OCI-LY7 (cell line): ENCODE measurements at regions not wholly inside any gene's neighbourhood (a gene's known extent, or its start where the extent isn't known, plus 50 kb on each side); places are given as distances from the start of the nearest gene placed in this dataset.

Experiments
- BruUV-seq: library from RNA; stranded (reverse); fragments of 400-500 nt; replicated peaks from 2 replicates; lab custom pipeline; 2021; lab: Mats Ljungman, UMichigan
- CTCF ChIA-PET: fragments of 300-600 bp; sonication (Branson Sonifier 250); formaldehyde crosslinking; loops from one replicate; lab custom pipeline; 2022; ENCODE audit warnings: antibody characterized with exemption; ENCODE audit not compliant: unreplicated experiment; lab: Charles Lee
- POLR2A ChIA-PET: fragments of 300-600 bp; sonication (Branson Sonifier 250); formaldehyde crosslinking; loops from one replicate; lab custom pipeline; 2022; ENCODE audit warnings: antibody characterized with exemption; lab: Charles Lee
- DNase-seq: peaks from one replicate; pipeline ENCODE4 v3.0.0-alpha.2; 2015; ENCODE audit warnings: low spot score
- H2AFZ ChIP-seq: fragments of 200-600 bp; sonication (generic), shearing (Covaris generic); 2 replicates; pipeline ENCODE4 v1.6.1; 2014; ENCODE audit warnings: mild to moderate bottlenecking, antibody characterized with exemption, low read length, moderate library complexity
- H3K27ac ChIP-seq: fragments of 200-600 bp; sonication (generic); 2 replicates; pipeline ENCODE4 v1.5.1; 2014; ENCODE audit warnings: mixed run types, low read depth, mild to moderate bottlenecking, moderate library complexity, low read length, inconsistent platforms; ENCODE audit not compliant: poor library complexity, severe bottlenecking
- H3K36me3 ChIP-seq: fragments of 200-600 bp; sonication (generic); 2 replicates; pipeline ENCODE4 v1.6.1; 2014; ENCODE audit warnings: mild to moderate bottlenecking, antibody characterized with exemption, low read length, moderate library complexity, mixed read lengths; ENCODE audit not compliant: insufficient read depth
- H3K4me1 ChIP-seq: fragments of 200-600 bp; sonication (generic); 2 replicates; pipeline ENCODE4 v1.5.1; 2014; ENCODE audit warnings: mild to moderate bottlenecking, low read length; ENCODE audit not compliant: insufficient read depth, poor library complexity, severe bottlenecking
- H3K4me2 ChIP-seq: fragments of 200-600 bp; sonication (generic); 2 replicates; pipeline ENCODE4 v1.6.1; 2014; ENCODE audit warnings: mild to moderate bottlenecking, low read length
- H3K4me3 ChIP-seq: fragments of 200-600 bp; sonication (generic); 2 replicates; pipeline ENCODE4 v1.5.1; 2014; ENCODE audit warnings: mild to moderate bottlenecking, low read depth, low read length; ENCODE audit not compliant: poor library complexity, severe bottlenecking
- H3K79me2 ChIP-seq: fragments of 200-600 bp; sonication (generic); 2 replicates; pipeline ENCODE4 v1.6.1; 2016; ENCODE audit warnings: low read depth, mild to moderate bottlenecking, low read length, moderate library complexity, mixed read lengths; ENCODE audit not compliant: insufficient read depth
- H3K9me2 ChIP-seq: fragments of 200-600 bp; sonication (generic); 2 replicates; pipeline ENCODE4 v1.6.1; 2016; ENCODE audit warnings: mild to moderate bottlenecking, low read length, mixed read lengths; ENCODE audit not compliant: insufficient read depth
- H3K9me3 ChIP-seq: fragments of 200-600 bp; sonication (generic); 2 replicates; pipeline ENCODE4 v1.6.1; 2014; ENCODE audit warnings: mild to moderate bottlenecking, mixed run types, low read length, mixed read lengths
- H4K20me1 ChIP-seq: fragments of 200-600 bp; sonication (generic); 2 replicates; pipeline ENCODE4 v1.6.1; 2014; ENCODE audit warnings: mild to moderate bottlenecking, antibody characterized with exemption, low read length, moderate library complexity, mixed read lengths; ENCODE audit not compliant: insufficient read depth
- EZH2phosphoT487 ChIP-seq: fragments of 200-600 bp; sonication (generic); IDR thresholded peaks from 2 replicates; pipeline ENCODE4 v1.6.1; 2018; ENCODE audit warnings: low read depth, borderline replicate concordance, mild to moderate bottlenecking, mixed run types, antibody characterized with exemption, low read length, moderate library complexity, mixed read lengths
- intact Hi-C: fragments of 100-400 bp; cut with micrococcal nuclease; formaldehyde crosslinking; loops from one replicate; pipeline ENCODE4 v1.10.0; 2022; ENCODE audit not compliant: unreplicated experiment
- TF ChIP-seq, protein P1 (sequence below): fragments of 200-600 bp; sonication (generic); conservative IDR thresholded peaks from 2 replicates; pipeline ENCODE4 v1.5.1; 2014; ENCODE audit warnings: mild to moderate bottlenecking, antibody characterized with exemption, low read length, moderate library complexity, mixed read lengths

DNA sequence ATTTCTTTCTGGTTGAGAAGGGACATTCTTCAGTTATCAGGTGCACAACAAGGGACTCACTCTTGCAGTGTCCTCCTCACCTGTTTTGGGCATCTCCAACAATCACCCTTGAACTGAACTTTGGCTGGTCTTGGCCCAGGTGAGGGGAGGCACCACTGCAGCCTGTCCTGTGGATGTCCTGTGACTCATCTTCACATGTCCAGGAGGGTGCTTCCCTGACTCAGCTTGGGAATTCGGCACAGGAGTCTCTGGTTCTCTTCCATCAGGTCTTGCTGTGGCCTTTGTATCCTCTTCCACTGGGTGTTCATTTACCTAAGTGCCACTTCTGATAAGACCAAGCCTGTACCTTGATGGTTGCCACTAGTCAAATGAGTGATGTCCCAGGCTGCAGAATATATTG is 196.7 kb upstream of the MKI67 start:
- ChIA-PET POLR2A (no interaction called here), CTCF (no interaction called here)
- Histone ChIP-seq H4K20me1 (no peaks in the 10 kb centered on the region), H3K27ac (no peak overlapping the region), H2AFZ (no peak overlapping the region), H3K9me2 (no peaks in the 10 kb centered on the region), H3K4me3 (no peak overlapping the region), H3K4me2 (no peak overlapping the region), H3K79me2 (no peaks in the 10 kb centered on the region), H3K36me3 (no peaks in the 10 kb centered on the region), H3K4me1 (no peaks in the 10 kb centered on the region), H3K9me3 (no peaks in the 10 kb centered on the region)
- intact Hi-C loops, result no loop called here
- no TSS peak for BruUV-seq
- DNase-seq, result no peak
- TF ChIP-seq EZH2phosphoT487, result no peak
- TF ChIP-seq, protein P1, sequence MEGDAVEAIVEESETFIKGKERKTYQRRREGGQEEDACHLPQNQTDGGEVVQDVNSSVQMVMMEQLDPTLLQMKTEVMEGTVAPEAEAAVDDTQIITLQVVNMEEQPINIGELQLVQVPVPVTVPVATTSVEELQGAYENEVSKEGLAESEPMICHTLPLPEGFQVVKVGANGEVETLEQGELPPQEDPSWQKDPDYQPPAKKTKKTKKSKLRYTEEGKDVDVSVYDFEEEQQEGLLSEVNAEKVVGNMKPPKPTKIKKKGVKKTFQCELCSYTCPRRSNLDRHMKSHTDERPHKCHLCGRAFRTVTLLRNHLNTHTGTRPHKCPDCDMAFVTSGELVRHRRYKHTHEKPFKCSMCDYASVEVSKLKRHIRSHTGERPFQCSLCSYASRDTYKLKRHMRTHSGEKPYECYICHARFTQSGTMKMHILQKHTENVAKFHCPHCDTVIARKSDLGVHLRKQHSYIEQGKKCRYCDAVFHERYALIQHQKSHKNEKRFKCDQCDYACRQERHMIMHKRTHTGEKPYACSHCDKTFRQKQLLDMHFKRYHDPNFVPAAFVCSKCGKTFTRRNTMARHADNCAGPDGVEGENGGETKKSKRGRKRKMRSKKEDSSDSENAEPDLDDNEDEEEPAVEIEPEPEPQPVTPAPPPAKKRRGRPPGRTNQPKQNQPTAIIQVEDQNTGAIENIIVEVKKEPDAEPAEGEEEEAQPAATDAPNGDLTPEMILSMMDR, result no peak

DNA sequence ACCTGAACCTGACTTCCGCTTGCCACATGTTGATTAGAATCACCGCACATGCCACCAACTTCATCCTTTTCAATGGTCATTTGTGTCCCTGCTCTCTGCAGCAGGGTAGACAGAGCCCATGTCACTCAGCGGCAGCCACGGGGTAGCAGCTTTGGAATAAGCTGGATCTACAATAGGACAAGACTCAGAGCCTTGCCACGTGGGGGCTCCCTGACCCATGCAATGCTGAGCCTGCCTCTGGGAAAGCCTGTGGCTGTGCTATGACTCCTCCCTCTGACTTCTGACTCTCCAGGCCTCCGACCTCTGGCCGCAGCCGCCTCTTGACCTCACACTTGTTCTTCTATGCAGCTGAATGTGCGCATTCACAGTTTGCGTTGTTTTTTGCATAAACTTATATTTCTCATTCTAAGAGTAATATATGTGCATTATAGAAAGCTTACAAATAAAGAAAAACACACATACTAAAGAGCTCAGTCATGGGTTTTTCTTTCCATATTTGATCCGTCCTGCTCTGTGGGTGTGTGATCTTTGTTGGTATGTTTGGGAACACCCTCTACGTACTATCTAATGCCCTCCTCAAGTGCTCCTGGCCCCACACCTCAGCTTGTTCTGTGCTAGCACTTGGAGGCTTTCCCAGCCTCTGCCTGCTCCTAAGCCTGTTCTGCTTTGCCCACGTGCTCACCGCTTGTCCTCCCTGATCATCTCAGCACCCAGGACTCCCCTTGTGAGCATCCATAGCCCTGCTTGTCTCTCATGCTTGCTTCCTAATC is 198.0 kb upstream of the MKI67 start:
- no peak for DNase-seq
- BruUV-seq, result no TSS peak
- Histone ChIP-seq H4K20me1 (no peaks in the 10 kb centered on the region), H3K4me2 (no peak overlapping the region), H3K9me2 (no peaks in the 10 kb centered on the region), H3K4me3 (no peak overlapping the region), H2AFZ (no peak overlapping the region), H3K36me3 (no peaks in the 10 kb centered on the region), H3K27ac (no peak overlapping the region), H3K79me2 (no peaks in the 10 kb centered on the region), H3K4me1 (no peaks in the 10 kb centered on the region), H3K9me3 (no peaks in the 10 kb centered on the region)
- intact Hi-C loops, result no loop called here
- no peak for TF ChIP-seq EZH2phosphoT487
- TF ChIP-seq, protein P1, result no peak
- POLR2A ChIA-PET, result interaction anchor here (0.6 kb wide), 1 partner anchor 23 kb away, joined by 3 read pairs; no protein-coding TSS in a partner anchor
- CTCF ChIA-PET, result no interaction called here

DNA sequence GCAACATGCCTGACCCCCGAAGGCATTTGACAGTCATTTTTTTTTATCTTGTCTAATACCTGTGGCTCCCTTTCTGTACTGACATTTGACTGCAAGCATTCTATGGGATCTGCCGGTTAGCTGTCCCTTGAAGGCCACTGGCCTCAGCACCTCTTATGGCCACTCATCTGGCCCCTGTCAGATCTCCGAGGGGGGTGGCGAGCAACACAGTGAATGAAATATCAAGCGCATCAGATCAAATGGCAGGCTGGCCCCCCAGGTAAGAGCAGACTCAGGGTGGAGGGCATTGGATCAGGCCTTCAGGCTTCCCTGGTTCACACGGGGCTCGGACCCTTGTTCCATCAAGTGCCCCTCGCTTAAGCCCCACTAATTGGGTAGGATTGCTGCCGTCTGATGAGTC is 199.6 kb upstream of the MKI67 start:
- CTCF ChIA-PET, result no interaction called here
- Histone ChIP-seq H3K79me2 (no peaks in the 10 kb centered on the region), H3K9me3 (no peaks in the 10 kb centered on the region), H3K4me1 (no peaks in the 10 kb centered on the region), H3K4me2 (no peak overlapping the region), H3K27ac (no peak overlapping the region), H2AFZ (no peak overlapping the region), H3K36me3 (no peaks in the 10 kb centered on the region), H4K20me1 (no peaks in the 10 kb centered on the region), H3K9me2 (no peaks in the 10 kb centered on the region), H3K4me3 (no peak overlapping the region)
- no peak for TF ChIP-seq EZH2phosphoT487
- TF ChIP-seq, protein P1, result no peak
- no peak for DNase-seq
- POLR2A ChIA-PET, result no interaction called here
- intact Hi-C loops, result no loop called here
- BruUV-seq, result no TSS peak
